ENCODE measurements at regions not wholly inside any gene's neighbourhood (a gene's known extent, or its start where the extent isn't known, plus 50 kb on each side); places are given as distances from the start of the nearest gene placed in this dataset.

GRCh38 chr2:120822933-120823332, 87.3 kb downstream of the GLI2 start (continued):
- no peak for TF ChIP-seq ZFP36 (IDR thresholded peaks at IDR 0.05; ENCODE audit: borderline replicate concordance, low read depth, low read length, partially characterized antibody)
- TF ChIP-seq USF2 (IDR thresholded peaks at IDR 0.05; ENCODE audit: low read depth, low read length), result no peak
- no peak for TF ChIP-seq USF2 (CRISPR knock-in tag; IDR thresholded peaks at IDR 0.05; ENCODE audit: borderline replicate concordance)
- TF ChIP-seq FOXK2 (IDR thresholded peaks at IDR 0.05), result no peak
- TF ChIP-seq HOXA9 (CRISPR knock-in tag; IDR thresholded peaks at IDR 0.05; ENCODE audit: borderline replicate concordance), result no peak
- TF ChIP-seq ARHGAP35 (CRISPR knock-in tag; IDR thresholded peaks at IDR 0.05; ENCODE audit: borderline replicate concordance), result no peak

GRCh38 chr2:120823551-120823950, 87.9 kb downstream of the GLI2 start:
- H3K4me2 ChIP-seq (ENCODE audit: low read depth, low read length), result no peak overlapping the region
- H4K20me1 ChIP-seq (ENCODE audit: insufficient read depth, low read length), result no peaks in the 10 kb centered on the region; the same call in 1 of the 2 replicates
- WGBS (ENCODE audit: low lambda C conversion rate), result 51% methylated on average over 7 of the region's 10 CpGs
- peaks cover 9% of the 10 kb centered on the region; the same call in 1 of the 2 replicates for H3K4me1 ChIP-seq (ENCODE audit: insufficient read depth, low read length)
- H3K27ac ChIP-seq (ENCODE audit: extremely low read length, insufficient read depth, low read length), result no peak overlapping the region
- no peak overlapping the region for H3K4me3 ChIP-seq (replicated peaks in 1 of 3; ENCODE audit: insufficient read depth in 1 of 3, low read depth in 2 of 3, low read length in 3 of 3)
- intact Hi-C loops (cut with micrococcal nuclease; ENCODE audit: unreplicated experiment) (no loop called here), in situ Hi-C loops (cut with HindIII; ENCODE audit: extremely low pct_ligation_motif_present, low pct_unique_long_range_greater_than_20kb) (no loop called here)
- no peak for FAIRE-seq
- DNase-seq (ENCODE audit: low spot score), result no peak
- H3K36me3 ChIP-seq (replicated peaks in 1 of 2; ENCODE audit: control insufficient read depth in 1 of 2, insufficient read depth in 2 of 2, low read length in 2 of 2), result no peaks in the 10 kb centered on the region
- no TSS peak for BruUV-seq (replicated peaks)
- no peak overlapping the region for H3K9ac ChIP-seq (ENCODE audit: insufficient read depth, low read depth, low read length)
- ATAC-seq, result no peak
- ChIA-PET CTCF (ENCODE audit: low intra/inter-chr PET ratio, low total read pairs) (no interaction called here), POLR2A (no interaction called here)
- H3K27me3 ChIP-seq (ENCODE audit: control insufficient read depth in 1 of 2, insufficient read depth in 2 of 2, low read length in 2 of 2), result peaks cover 3 to 93% of the 10 kb centered on the region in 2 experiments; a peak in 4 of 5 replicates
- no peak for TF ChIP-seq MIER3 (CRISPR knock-in tag; IDR thresholded peaks at IDR 0.05; ENCODE audit: borderline replicate concordance)
- no peak for TF ChIP-seq SP4 (CRISPR knock-in tag; IDR thresholded peaks at IDR 0.05)
- TF ChIP-seq SRSF9 (IDR thresholded peaks at IDR 0.05; ENCODE audit: borderline replicate concordance, insufficient read depth, low read depth, low read length, poor library complexity, severe bottlenecking), result no peak
- no peak for TF ChIP-seq HMGXB4 (CRISPR knock-in tag; IDR thresholded peaks at IDR 0.05; ENCODE audit: borderline replicate concordance in 1 of 2, low read depth in 1 of 2)
- TF ChIP-seq ZBTB1 (CRISPR knock-in tag; IDR thresholded peaks at IDR 0.05; ENCODE audit: borderline replicate concordance), result no peak
- TF ChIP-seq ZNF660 (CRISPR knock-in tag; IDR thresholded peaks at IDR 0.05; ENCODE audit: borderline replicate concordance, low read depth), result no peak
- no peak for TF ChIP-seq AGO2 (optimal IDR thresholded peaks at IDR 0.05; ENCODE audit: low read depth, low read length)
- no peak for TF ChIP-seq IKZF5 (CRISPR knock-in tag; IDR thresholded peaks at IDR 0.05)
- H3K79me2 ChIP-seq (ENCODE audit: insufficient read depth, low read length), result no peaks in the 10 kb centered on the region
- no peak overlapping the region for H2AFZ ChIP-seq (ENCODE audit: low read length)
- H3K9me3 ChIP-seq (ENCODE audit: low read length), result no peaks in the 10 kb centered on the region

Measured in HepG2 (cell line).